Fibroblast of the conjunctiva (primary cell): ENCODE measurements at regions not wholly inside any gene's neighbourhood (a gene's known extent, or its start where the extent isn't known, plus 50 kb on each side); places are given as distances from the start of the nearest gene placed in this dataset.

ENCODE experiments used
- DNase-seq: peaks from one replicate; pipeline ENCODE4 v3.0.0-alpha.2; 2010; ENCODE audit warnings: low read depth

DNA sequence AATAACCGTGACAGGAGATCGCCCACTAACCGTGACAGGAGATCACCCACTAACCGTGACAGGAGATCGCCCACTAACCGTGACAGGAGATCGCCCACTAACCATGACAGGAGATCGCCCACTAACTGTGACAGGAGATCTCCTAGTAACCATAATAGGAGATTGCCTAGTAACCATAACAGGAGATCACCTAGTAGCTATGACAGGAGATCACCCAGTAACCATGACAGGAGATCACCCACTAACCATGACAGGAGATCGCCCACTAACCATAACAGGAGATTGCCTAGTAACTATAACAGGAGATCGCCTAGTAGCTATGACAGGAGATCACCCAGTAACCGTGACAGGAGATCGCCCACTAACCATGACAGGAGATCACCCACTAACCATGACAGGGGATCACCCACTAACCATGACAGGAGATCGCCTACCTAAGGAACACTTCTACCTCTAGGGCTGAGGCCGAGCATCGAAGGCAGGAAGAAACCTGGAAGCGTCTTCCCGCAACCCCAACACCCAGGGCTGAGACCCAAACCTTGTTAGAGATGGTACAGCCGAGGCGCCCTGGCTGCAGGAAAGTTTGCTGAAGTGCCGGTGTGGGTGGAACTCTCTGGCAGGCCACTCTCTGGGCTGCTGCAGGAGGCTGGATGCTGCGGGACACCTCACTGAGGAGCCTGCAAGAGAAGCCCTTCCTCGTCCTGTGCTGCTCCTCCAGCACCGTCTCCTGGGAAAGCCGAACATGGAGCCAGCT, 67.5 kb upstream of the THY1 start:
- no peak for DNase-seq

DNA sequence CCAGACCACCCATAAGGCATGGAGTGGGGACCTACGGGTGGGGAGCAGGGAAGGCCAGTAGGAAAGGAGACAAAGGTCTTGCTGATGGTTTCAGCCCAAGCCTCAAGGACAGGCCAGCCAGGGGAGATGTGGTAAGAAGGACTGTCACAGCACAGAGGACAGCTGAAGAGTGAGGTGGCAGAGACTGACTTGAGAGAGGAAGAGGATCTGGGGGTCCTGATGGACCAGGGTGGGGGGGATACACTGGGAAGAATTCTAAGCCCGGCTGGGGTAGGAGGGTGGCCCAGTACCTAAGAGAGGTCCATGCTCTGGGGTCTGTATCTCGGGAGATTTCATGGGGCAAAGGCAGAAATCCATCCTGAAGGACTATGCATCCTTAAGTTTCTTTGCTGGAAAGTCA, 66.1 kb upstream of the THY1 start:
- no peak for DNase-seq

DNA sequence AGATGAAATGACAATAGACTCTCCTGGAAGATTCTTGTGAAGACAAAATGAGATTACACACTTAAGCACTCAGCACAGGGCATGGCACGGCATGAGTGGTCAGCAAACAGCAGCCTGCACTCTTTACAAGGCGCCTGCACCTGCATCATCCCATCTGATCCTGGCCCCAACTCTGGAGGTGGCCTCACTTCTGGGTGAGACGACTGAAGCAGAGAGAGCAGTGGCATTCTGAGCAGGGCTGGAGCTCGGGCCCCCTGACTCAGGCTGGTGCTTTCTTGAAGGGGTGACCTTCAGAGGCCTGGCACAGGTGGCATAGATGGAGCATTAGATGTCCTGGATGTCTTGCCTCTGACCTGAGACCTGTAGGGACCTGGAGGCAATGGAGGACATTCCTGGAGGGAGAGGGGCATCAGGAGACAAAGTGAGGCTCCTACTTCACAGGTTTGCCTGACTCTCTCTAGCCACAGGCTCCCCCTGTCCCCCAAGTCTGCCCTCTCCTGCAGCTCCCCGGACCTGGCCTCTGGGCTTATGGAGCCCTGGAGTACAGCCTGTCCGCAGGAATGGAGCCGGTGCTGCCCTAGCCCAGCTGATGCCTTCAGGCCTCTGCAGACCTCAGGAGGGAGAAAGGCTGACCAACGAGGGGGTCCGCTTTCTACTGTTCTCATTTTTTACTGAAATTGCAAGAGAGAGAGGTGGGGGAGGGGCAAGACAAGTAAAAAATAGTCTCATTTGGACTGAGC, 65.5 kb upstream of the THY1 start:
- no peak for DNase-seq

DNA sequence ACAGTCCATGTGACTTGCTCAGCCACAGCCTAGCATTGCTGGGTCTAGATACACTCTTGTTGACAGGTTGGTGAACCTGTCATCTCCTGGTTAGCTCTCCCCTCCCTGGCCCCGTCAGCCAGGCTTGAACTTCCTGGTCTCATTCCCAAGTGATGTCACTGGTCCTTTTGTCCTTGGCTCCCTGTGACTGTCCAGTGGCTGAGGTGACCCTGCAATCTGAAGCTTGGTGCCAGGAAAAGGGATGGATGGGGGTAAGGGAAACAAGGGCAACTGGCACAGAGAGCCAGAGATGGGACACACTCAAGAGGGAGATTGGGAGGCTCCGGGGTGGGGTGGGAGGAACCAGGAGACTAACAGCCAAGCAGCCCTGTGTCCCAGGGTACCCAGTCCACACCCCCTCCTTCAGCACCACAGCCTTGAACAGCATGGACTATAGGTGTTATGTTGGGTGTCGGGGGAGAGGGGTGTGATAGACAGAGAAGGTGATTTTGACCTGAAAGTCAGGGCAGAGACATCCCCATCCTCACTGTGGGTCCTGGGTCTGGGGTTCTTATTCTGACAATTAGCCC, 63.8 kb upstream of the THY1 start:
- DNase-seq, result no peak

DNA sequence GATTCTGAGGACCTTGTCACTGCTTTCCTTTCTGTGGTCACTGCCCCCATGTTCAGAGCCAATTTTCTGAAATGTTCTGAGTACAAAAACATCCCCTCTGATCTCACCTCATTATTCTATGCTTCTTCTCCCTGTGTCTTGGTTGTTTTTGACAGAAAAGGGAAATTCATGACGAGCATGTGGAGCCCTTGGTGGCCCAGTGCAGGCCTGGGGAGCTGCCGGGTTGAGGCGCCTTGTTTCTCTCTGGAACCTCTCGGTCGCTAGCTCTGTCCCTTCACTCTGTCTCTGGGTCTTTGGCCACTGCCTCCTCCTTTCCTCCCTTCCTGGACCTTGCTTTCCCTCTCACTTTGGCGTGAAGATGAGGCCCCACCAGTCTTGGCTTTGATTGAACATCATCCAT, 63.0 kb upstream of the THY1 start:
- DNase-seq, result no peak

DNA sequence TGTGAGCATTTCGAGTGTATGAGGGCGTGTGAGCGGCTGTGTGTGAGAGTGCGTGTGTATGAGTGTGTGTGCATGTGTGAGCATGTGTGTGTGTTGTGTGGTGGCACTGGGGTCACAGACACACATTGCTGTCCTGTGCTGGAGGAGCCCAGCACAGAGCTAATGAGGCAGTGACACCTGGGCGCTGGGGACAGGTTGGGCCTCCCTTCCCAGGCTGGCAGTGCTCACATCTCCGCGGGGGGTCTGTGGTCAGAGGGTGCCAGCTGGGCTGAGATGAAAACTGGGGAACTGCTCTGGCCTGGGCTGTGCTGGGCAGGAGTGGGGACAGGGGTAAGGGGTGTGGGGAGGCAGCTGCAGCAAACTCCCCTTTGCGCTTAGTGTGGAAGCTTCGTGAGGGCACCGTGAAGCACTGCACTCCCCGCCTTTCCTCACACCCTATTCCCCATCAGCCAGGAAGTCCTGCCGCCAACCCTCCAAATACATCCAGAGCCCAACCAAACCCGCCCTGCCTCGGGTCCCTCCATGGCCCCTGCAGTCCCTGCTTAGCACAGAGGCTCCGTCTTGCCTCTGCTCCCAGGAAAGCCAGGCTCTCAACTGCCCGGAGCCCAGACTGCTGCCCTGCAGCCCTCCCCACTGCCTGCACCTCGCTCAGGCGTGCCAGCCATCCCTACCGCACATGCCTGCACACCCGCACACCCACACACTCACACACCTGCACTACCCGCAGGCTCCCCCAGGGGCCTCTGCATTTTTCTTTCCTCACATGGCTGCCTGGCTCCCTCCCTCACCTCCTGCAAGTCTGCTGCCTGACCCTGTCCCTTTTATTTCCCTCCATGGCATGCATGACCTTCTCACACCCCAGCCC, 62.0 kb upstream of the THY1 start:
- DNase-seq, result no peak

DNA sequence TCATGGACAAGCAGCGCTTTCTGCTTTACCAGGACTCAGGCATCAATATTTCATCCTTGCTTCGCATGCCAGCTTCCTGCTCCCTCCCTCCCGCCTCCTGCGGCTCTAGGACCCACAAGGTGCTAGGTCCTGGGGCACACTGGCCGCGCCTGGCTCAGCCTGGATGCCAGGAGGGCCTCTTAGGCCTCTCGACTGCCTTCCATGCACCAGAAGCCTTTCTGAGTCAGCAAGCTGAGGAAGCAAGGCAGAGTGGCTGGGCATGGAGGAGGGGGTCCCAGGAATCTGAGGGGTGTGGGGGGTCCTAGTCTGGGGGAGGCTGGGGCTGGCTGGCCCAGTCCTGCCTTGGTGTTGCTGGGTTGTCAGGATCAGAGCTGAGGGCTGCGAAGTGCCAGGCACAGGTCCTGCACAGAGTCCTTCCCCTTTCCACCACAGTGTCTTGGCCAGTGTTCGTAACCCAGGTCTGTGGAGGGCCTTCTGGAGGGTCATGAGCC, 61.0 kb upstream of the THY1 start:
- no peak for DNase-seq

DNA sequence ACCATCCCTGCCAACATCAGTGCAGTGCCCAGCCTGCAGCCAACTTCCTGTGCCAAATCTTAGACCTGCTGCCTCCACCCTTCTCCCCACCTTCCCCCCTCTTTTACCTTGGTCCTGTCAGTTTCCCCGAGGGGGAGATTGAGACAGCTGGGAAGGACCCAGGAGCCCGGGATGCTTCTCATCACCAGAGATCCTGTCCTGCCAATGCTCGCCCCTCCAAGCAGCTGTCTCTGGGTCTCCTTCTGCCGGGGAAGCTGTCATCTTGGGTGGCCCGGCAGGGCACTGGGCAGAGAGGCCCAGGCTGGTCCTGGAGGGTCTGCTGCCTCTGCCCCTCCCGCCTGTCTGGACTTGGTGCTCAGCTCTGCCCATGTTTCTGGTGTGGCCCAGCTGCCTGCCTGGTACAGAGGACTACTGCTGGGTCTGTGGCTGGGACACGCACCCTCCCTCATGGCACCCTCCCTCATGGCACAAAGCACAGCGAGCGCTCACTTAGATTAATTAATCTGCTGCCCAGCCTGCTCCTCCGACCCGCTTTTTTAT, 60.4 kb upstream of the THY1 start:
- DNase-seq, result no peak

DNA sequence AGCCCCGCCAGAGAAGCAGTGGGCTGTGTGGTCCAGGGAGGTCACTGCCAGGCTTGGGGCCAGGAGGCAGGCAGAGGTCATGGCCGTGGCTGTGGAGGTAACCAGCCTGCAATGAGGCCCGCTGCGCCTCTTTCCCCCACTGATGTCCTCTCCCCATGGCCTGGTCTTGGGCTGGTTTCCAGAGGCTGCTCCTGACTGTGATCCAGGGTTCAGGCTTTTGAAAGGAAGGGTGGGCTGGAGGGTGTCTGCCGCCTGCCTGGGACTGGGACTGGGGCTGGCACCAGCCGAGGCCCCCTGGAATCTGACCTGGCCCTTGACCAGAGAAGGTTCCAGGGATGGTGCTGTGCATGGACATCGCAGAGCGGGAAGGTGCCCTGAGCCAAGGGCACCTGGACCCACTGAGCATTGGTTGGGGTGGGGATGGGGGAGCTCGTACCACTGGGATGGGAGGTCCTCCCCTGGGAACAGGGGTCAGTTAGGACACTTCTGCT, 59.6 kb upstream of the THY1 start:
- DNase-seq, result no peak

DNA sequence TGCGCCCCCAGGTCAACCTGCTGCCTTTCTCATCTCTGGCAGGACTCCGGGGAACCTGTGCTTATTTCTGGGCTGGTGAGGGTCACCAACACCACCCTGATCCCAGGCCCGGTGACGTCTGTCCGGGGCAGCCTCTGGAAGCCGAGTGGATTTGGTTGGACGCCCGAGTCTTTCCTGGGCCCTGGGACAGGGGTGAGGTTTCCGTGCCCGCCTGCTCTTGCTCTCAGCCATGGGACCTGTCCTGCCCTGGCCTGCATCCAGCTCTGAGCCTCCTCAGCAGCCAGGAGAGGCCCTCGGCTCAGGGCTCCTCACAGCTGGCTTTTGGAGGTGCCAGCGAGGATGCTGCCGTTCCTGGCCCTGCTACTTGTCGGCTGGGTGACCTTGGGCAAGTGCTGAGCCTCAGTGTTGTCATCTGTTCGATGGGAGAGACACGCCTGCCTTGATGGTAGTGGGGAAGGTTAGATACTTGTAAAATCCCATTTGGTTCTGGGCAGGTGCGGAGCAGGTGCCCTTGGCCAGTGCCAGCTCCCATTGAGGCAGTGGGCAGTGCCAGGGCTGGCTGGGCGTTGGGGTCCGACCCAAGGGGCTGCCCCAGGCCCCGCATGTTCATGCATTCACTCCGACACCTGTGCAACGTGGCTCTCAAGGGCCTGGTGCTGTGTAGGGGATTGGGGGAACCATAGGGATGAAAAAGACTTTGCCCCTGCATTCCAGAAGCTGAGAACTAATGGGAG, 58.9 kb upstream of the THY1 start:
- no peak for DNase-seq

DNA sequence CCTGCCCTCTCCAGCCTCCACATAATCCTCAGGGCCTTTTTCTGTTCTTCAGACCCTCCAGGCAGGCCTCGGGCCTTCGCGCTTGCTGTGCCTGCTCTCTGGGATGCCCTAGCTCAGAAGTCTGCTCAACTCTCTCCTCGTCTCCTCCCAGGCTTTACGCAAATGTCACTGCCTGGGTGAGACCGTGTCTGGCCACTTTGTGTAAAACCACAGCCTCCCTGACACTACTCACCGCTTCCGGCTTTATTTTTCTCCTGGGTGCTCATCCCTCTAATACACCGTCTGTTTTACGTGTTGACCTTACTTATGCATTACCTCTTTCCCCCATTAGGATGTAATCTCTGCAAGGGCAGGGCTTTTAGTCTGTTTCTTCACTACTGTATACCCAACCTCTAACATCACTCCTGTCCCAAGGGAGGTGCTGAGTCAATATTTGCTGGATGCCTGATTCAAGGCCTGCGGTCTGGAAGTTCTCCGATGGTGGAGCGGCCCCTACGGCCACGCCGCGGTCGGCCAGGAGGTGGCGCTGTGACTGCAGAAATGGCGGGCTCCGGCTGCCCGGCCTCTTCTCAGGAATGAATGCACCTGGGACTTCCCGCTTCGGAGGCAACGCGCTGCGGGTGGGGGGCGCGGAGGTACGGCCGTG, 58.2 kb upstream of the THY1 start:
- DNase-seq, result peak; percentile 98

DNA sequence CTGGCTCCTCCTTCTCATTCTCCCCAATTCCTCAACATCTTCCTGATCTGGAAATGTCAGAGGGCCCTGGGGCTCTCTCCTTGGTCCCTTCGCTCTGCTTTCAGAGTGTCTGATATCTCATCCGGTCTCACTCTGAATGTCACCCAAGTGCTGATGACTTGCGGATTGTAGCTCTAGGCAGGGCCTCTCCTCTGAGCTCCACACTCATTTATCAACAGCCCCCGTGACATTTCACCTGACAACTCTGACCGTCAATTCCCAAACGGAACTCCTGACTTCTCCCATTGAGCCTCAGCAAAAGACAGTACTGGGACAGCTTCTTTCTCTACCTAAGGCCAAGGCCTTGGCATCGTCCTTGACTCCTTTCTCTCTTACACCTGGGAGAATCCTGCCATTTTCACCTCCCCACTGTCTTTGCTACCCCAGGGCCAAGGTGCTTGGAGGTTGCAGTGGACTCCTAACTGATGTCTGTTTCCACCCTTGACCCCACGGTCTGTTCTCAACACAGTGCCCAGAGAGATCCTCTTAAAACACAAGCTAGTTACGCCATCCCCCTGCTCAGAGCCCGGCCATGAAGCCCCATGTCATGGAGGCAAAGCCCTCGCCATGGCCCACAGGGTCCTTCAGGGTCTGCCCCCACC, 57.5 kb upstream of the THY1 start:
- DNase-seq, result no peak

DNA sequence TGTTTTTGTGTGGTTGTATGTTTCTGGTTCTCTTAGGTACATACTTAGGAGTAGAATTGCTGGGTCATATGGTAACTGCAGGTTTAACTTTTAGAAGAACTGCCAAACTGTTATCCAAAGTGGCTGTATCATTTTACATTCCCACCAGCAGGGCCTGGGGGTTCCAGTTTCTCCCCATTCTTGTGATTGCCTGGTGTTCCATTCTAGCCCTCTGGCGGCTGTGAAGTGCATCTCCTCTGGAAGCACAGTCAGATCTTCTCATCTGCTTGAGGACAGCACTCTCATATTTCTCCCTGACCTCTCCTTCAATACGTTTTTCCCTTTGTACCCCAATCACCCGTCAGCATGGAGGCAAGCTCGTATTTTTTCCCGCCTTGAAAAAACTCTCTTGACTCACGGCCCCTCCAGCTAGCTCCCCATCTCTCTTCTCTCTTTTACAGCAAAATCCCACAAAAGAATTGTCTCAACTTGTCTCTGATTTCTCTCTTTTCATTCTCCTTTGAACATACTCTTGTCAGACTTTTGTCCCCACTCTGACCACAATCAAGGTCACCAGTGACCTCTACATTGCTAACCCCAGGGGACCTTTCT, 56.8 kb upstream of the THY1 start:
- DNase-seq, result no peak

DNA sequence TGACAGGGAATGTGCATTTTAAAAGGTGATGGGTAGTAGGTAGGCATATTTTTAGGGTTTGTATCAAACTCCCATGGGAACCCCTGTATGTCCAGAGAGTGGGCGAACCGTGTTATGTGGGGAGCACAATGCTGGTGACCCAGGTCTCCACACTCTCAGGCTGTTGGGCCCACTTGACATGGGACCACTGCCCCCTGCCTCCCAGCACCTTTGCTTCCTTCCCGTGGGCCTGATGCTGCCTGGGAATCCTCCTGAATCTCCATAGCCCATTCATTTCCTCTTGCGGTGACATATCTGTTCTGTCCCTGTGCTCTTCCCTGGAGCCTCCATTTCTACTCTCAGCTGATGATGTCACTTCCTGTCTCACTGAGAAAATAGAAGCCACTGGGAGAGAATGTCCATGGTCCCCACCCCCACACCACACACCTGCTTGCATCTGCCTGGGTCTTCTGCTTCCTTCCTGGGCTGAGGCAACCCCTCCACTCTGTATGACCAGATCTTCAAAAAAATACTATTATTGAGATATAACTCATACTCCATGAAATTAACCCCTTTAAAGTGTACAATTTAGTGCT, 55.8 kb upstream of the THY1 start:
- no peak for DNase-seq

DNA sequence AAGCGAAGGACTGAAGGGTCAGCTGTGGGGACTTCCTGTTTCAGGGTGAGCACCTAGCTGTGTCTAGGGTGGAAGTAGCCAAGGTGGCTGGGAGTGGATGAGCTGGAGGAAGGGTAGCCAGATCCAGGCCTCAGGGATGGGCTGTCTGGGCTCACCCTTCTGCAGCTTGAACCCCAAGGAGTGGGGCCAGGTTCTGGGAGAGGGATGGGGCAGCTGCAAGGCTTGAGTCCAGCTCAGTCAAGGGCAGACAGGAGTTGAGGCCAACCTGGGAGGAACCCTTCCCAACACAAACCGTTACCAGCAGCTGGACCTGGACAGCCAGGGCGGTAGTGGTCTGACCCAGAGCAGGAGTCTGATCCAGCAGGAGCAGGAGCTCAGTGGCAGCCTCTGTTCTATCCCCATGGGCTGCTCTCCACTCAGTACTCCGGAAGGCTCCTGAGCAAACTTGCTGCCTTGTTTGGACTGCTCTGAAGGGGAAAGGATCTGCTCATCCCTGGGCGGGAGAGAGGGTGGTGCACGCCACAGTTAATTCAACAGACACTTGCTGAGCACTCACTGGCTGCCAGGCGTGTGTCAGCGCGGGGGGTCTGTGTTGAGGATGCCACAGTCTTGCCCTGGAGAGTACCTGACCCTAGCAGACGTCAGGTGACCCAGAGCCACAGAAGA, 53.8 kb upstream of the THY1 start:
- DNase-seq, result no peak

DNA sequence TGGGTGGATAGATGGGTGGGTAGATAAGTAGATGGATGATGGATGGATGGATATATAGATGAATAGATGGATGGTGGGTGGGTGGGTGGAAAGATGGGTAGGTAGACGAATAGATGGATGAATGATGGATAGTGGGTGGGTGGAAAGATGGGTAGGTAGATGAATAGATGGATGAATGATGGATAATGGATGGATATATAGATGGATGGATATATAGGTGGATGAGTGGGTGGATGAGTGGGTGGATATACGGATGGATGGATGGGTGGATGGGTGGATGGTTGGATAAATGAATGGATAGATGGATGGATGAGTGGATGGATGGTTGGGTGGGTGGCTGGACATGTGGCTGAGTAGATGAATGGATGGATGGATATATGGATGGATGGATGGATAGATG, 53.1 kb upstream of the THY1 start:
- no peak for DNase-seq

DNA sequence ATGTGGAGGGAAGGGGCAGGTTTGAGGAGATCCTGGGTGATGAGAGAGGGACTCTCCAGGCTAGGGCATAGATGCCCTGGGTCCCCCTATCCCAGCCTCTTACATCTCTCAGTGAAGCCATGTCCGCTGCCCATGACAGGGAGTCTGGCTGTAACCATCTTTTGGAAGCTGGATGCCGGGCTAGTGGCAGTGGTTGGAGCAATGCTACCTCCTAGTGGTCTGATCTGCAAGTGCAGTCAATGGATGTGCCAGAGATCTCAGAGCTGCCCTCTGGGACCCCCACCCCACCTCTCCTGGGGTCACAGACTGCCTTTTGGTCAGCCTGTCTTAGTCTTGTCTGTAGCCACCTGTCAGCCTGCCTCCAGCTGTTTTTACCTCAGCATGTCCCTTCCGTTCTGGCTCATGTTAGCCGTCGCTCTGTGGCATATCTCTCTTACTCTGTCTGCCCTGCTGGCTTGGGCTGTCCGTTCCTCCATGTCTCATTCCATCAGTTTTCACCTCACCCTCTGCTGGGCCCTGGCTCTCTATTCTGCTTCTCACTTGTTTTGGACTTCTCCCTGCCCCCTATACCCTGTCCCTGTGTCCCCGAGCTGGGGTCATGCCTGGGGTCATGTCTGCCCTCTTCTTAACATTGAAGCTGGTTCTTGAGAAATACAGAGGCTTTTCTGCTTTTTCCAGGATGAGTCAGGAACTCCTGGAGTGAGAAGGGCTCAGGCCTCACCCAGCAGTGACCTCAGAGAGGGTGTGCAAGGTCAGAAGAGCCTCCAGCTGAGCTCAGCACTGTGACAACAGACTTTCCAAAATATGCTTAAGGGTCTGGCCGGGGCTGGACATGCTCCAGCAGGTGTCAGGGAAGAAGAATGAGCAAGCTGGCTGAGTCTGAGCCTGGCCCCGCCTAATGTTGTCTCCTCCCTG, 52.0 kb upstream of the THY1 start:
- peak; percentile 69 for DNase-seq
